H1 (cell line): ENCODE measurements at regions not wholly inside any gene's neighbourhood (a gene's known extent, or its start where the extent isn't known, plus 50 kb on each side); places are given as distances from the start of the nearest gene placed in this dataset.
A peak's percentile ranks its signal among the peaks of the same experiment; 100 is the strongest.

Experiments used
- CTCF ChIA-PET: fragments of 300-600 bp; sonication (Branson Sonifier 250); formaldehyde crosslinking; loops from one replicate; lab custom pipeline; 2021; ENCODE audit not compliant: partially characterized antibody; lab: Charles Lee
- POLR2A ChIA-PET: fragments of 300-600 bp; sonication (Branson Sonifier 250); formaldehyde crosslinking; loops from one replicate; lab custom pipeline; 2021; ENCODE audit warnings: inconsistent platforms; ENCODE audit not compliant: partially characterized antibody; lab: Charles Lee
- DNase-seq, 2 experiments: peaks; one replicate each; pipeline versions ENCODE4 v3.0.0 to v3.0.0-alpha.2; 2010 to 2022; ENCODE audit warnings: low spot score in 2 of 2, low read depth in 1 of 2, mixed read lengths in 1 of 2
- FAIRE-seq: peaks from 2 replicates; lab custom pipeline; 2011; peaks lifted over from hg19 to GRCh38; lab: Jason Lieb, UNC
- H2AFZ ChIP-seq: 2 replicates; pipeline ENCODE4 v1.8.1; 2012; ENCODE audit warnings: low read length, inconsistent platforms
- H2AK5ac ChIP-seq: 2 replicates; pipeline ENCODE4 v1.6.1; 2013; ENCODE audit warnings: low read depth, low read length
- H2BK120ac ChIP-seq: replicated peaks from 2 replicates; pipeline ENCODE3; 2013; ENCODE audit warnings: low read depth, low read length, inconsistent platforms
- H2BK12ac ChIP-seq: 2 replicates; pipeline ENCODE4 v1.6.1; 2013; ENCODE audit warnings: low read depth, low read length
- H2BK15ac ChIP-seq: 2 replicates; pipeline ENCODE4 v1.6.1; 2013; ENCODE audit warnings: low read length
- H2BK20ac ChIP-seq: 2 replicates; pipeline ENCODE4 v1.6.1; 2013; ENCODE audit warnings: low read length
- H2BK5ac ChIP-seq: 2 replicates; pipeline ENCODE4 v1.6.1; 2013; ENCODE audit warnings: low read depth, low read length
- H3K14ac ChIP-seq: 2 replicates; pipeline ENCODE4 v1.6.1; 2013; ENCODE audit warnings: inconsistent platforms; ENCODE audit not compliant: insufficient read length
- H3K18ac ChIP-seq: 2 replicates; pipeline ENCODE4 v1.6.1; 2013; ENCODE audit warnings: low read length; ENCODE audit errors: extremely low read depth
- H3K23ac ChIP-seq: 2 replicates; pipeline ENCODE4 v1.6.1; 2013; ENCODE audit warnings: inconsistent platforms; ENCODE audit not compliant: insufficient read length
- H3K23me2 ChIP-seq: 2 replicates; pipeline ENCODE4 v1.6.1; 2013; ENCODE audit warnings: low read depth, low read length
- H3K27ac ChIP-seq: 2 replicates; pipeline ENCODE4 v1.6.1; 2011; ENCODE audit warnings: low read depth, low read length, inconsistent platforms
- H3K27me3 ChIP-seq, 4 experiments: replicated peaks in 1 of 4; 1 replicate in 1 of 4; 2 replicates in 3 of 4; pipeline versions ENCODE4 v1.6.1 to v1.8.1; 2011 to 2013; ENCODE audit warnings: low read length in 3 of 4, mild to moderate bottlenecking in 3 of 4, inconsistent platforms in 2 of 4, mixed read lengths in 2 of 4, moderate library complexity in 1 of 4; ENCODE audit not compliant: control insufficient read depth in 3 of 4, insufficient read depth in 3 of 4; ENCODE audit errors: extremely low read depth in 1 of 4
- H3K36me3 ChIP-seq, 4 experiments: 2 replicates each; pipeline versions ENCODE4 v1.6.1 to v1.8.1; 2011 to 2013; ENCODE audit warnings: mild to moderate bottlenecking in 4 of 4, low read length in 3 of 4, moderate library complexity in 2 of 4, control low read depth in 1 of 4, inconsistent platforms in 1 of 4; ENCODE audit not compliant: insufficient read depth in 4 of 4, control insufficient read depth in 2 of 4
- H3K4ac ChIP-seq: replicated peaks from 2 replicates; pipeline ENCODE3; 2013; ENCODE audit warnings: low read length, low read depth, mixed read lengths, inconsistent platforms; ENCODE audit not compliant: insufficient read length
- H3K4me1 ChIP-seq, 4 experiments: replicated peaks in 1 of 4; 1 replicate in 1 of 4; 2 replicates in 3 of 4; pipeline versions ENCODE4 v1.6.1 to v1.8.1; 2011 to 2013; ENCODE audit warnings: low read length in 3 of 4, inconsistent platforms in 2 of 4, mixed read lengths in 1 of 4; ENCODE audit not compliant: insufficient read depth in 4 of 4, control insufficient read depth in 3 of 4
- H3K4me2 ChIP-seq, 2 experiments: 2 replicates each; pipeline versions ENCODE4 v1.6.1 to v1.8.1; 2011 to 2013; ENCODE audit warnings: low read depth in 2 of 2, low read length in 2 of 2, control low read depth in 1 of 2, inconsistent platforms in 1 of 2, mild to moderate bottlenecking in 1 of 2; ENCODE audit not compliant: insufficient read depth in 1 of 2
- H3K4me3 ChIP-seq, 4 experiments: fragments of 200-600, 300-600 bp in 1 of 4; sonication (generic), shearing (Covaris generic), sonication (Bioruptor Twin) in 1 of 4; 2 replicates each; pipeline versions ENCODE4 v1.5.1 to v1.8.1; 2011 to 2016; ENCODE audit warnings: low read length in 4 of 4, low read depth in 3 of 4, control low read depth in 2 of 4, inconsistent platforms in 2 of 4, mild to moderate bottlenecking in 2 of 4, mixed read lengths in 1 of 4, moderate library complexity in 1 of 4; ENCODE audit not compliant: insufficient read depth in 2 of 4; ENCODE audit errors: extremely low read depth in 1 of 4
- H3K56ac ChIP-seq: replicated peaks from 2 replicates; pipeline ENCODE3; 2013; ENCODE audit warnings: low read depth, mild to moderate bottlenecking, mixed read lengths, low read length, inconsistent platforms; ENCODE audit not compliant: insufficient read length
- H3K79me1 ChIP-seq: 2 replicates; pipeline ENCODE4 v1.6.1; 2013; ENCODE audit warnings: low read depth, low read length, control low read depth
- H3K79me2 ChIP-seq, 2 experiments: 2 replicates each; pipeline versions ENCODE4 v1.6.1 to v1.8.1; 2012 to 2013; ENCODE audit warnings: low read length in 2 of 2, mild to moderate bottlenecking in 2 of 2, inconsistent platforms in 1 of 2; ENCODE audit not compliant: insufficient read depth in 2 of 2, control insufficient read depth in 1 of 2
- H3K9ac ChIP-seq, 4 experiments: replicated peaks in 1 of 4; 1 replicate in 1 of 4; 2 replicates in 3 of 4; pipeline versions ENCODE4 v1.6.1 to v1.8.1; 2011 to 2013; ENCODE audit warnings: low read depth in 3 of 4, low read length in 3 of 4, control low read depth in 2 of 4, mild to moderate bottlenecking in 2 of 4, moderate library complexity in 2 of 4, inconsistent platforms in 1 of 4; ENCODE audit errors: extremely low read depth in 1 of 4
- H3K9me3 ChIP-seq, 2 experiments: 2 replicates each; pipeline versions ENCODE4 v1.6.1 to v1.8.1; 2012 to 2013; ENCODE audit warnings: mild to moderate bottlenecking in 2 of 2, moderate library complexity in 2 of 2, control low read depth in 1 of 2, inconsistent platforms in 1 of 2, low read depth in 1 of 2, low read length in 1 of 2, mixed read lengths in 1 of 2; ENCODE audit not compliant: insufficient read depth in 2 of 2
- H4K20me1 ChIP-seq, 2 experiments: replicated peaks in 1 of 2; 2 replicates each; pipeline versions ENCODE3 to v1.8.1; 2011 to 2013; ENCODE audit warnings: inconsistent platforms in 2 of 2, low read length in 2 of 2, mild to moderate bottlenecking in 1 of 2; ENCODE audit not compliant: insufficient read depth in 2 of 2, control insufficient read depth in 1 of 2
- H4K5ac ChIP-seq: 2 replicates; pipeline ENCODE4 v1.6.1; 2013; ENCODE audit warnings: low read length, low read depth, mixed read lengths, inconsistent platforms; ENCODE audit not compliant: insufficient read length
- H4K8ac ChIP-seq: 2 replicates; pipeline ENCODE4 v1.8.0; 2013; ENCODE audit warnings: mild to moderate bottlenecking, moderate library complexity, low read length, inconsistent platforms; ENCODE audit not compliant: insufficient read depth; ENCODE audit errors: extremely low read depth
- H4K91ac ChIP-seq: replicated peaks from 2 replicates; pipeline ENCODE3; 2013; ENCODE audit warnings: low read length, mixed read lengths, inconsistent platforms; ENCODE audit not compliant: insufficient read length
- CHD2 ChIP-seq: IDR thresholded peaks from 2 replicates; pipeline ENCODE4 v1.6.1; 2012; ENCODE audit warnings: low read length, improper control_type of control experiment
- CTBP2 ChIP-seq: IDR thresholded peaks from 2 replicates; pipeline ENCODE4 v1.7.0; 2011; ENCODE audit warnings: borderline replicate concordance, mild to moderate bottlenecking, moderate library complexity, mixed read lengths, low read length; ENCODE audit not compliant: insufficient read depth, insufficient read length
- EGR1 ChIP-seq: IDR thresholded peaks from 2 replicates; pipeline ENCODE4 v1.6.1; 2011; ENCODE audit warnings: low read depth, low read length, borderline replicate concordance
- GTF2F1 ChIP-seq: IDR thresholded peaks from 2 replicates; pipeline ENCODE4 v1.6.1; 2012; ENCODE audit warnings: low read depth, low read length, improper control_type of control experiment, borderline replicate concordance
- HDAC6 ChIP-seq: IDR thresholded peaks from one replicate; pipeline ENCODE4 v1.7.1; 2012; ENCODE audit warnings: low read depth, mild to moderate bottlenecking, inconsistent platforms, low read length, moderate library complexity
- JUND ChIP-seq: IDR thresholded peaks from 2 replicates; pipeline ENCODE4 v1.6.1; 2011; ENCODE audit warnings: mild to moderate bottlenecking, improper control_type of control experiment, low read length
- MAFK ChIP-seq: IDR thresholded peaks from 2 replicates; pipeline ENCODE4 v1.6.1; 2012; ENCODE audit warnings: low read depth, mild to moderate bottlenecking, improper control_type of control experiment, low read length
- POLR2AphosphoS5 ChIP-seq: IDR thresholded peaks from 2 replicates; pipeline ENCODE4 v1.6.1; 2011; ENCODE audit warnings: low read depth, low read length
- RBBP5 ChIP-seq: IDR thresholded peaks from 2 replicates; pipeline ENCODE4 v1.7.1; 2012; ENCODE audit warnings: low read depth, mild to moderate bottlenecking, inconsistent platforms, low read length, moderate library complexity, borderline replicate concordance
- SP4 ChIP-seq: IDR thresholded peaks from 2 replicates; pipeline ENCODE4 v1.6.1; 2012; ENCODE audit warnings: low read length, inconsistent platforms
- TAF7 ChIP-seq: optimal IDR thresholded peaks from 2 replicates; pipeline ENCODE3; 2011; ENCODE audit warnings: low read depth, mild to moderate bottlenecking, inconsistent platforms, low read length, moderate library complexity, borderline replicate concordance
- TCF12 ChIP-seq: IDR thresholded peaks from 2 replicates; pipeline ENCODE4 v1.6.1; 2011; ENCODE audit warnings: low read depth, mild to moderate bottlenecking, low read length
- ZNF274 ChIP-seq: IDR thresholded peaks from 2 replicates; pipeline ENCODE4 v1.7.0; 2012; ENCODE audit warnings: low read length, borderline replicate concordance; ENCODE audit errors: extremely low read depth
- WGBS, 2 experiments: shearing (Covaris generic) in 1 of 2; methylation state at CpG; one replicate each; pipeline versions ENCODE4 v1.1.6 to v1.1.7; 2013 to 2015; ENCODE audit warnings: low lambda C conversion rate in 2 of 2, mixed read lengths in 2 of 2, inconsistent platforms in 1 of 2, low coverage in 1 of 2, missing lambda C conversion rate in 1 of 2; ENCODE audit not compliant: insufficient replicate concordance in 2 of 2, insufficient coverage in 1 of 2, insufficient read length in 1 of 2; ENCODE audit errors: extremely low coverage in 1 of 2, missing lambda C conversion rate in 1 of 2; 5-methylcytosine and 5-hydroxymethylcytosine counted together
- TF ChIP-seq, protein P1 (sequence below): IDR thresholded peaks from 2 replicates; pipeline ENCODE4 v1.6.1; 2012; ENCODE audit warnings: inconsistent platforms

DNA sequence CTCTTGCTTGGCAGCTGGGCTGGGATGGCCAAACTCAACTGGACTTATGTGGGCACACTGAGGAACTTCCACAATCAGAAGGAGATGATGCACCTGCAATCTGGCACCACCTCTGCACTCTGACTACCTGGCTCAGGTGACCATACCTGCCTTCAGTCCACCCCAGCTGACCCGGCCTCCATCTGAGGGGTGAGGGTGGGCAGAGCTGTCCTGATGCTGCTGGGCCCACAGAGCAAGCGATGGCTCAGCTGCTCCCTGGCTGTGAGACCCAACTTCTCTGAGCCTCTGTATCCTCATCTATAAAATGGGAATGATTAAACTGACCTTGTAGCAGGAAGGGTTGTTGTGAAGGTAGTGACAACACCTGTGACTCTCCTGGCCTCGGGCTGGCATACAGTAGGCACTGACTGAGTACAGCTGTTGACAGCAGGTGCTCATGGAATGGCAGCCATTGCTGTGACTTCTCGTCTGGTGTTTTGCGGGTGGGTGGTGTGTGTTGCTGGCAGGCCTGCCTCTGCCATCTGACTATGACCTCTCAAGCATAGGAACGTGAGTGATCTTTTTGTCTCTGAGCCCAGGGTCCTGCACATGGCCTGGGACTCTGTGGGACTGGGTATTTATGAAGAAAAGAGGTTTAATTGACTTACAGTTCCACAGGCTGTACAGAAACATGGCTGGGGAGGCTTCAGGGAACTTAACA, 438.5 kb downstream of the PTPRU start:
- ChIA-PET POLR2A (no interaction called here), CTCF (interaction anchor here (1.0 to 1.2 kb wide), 2 partner anchors 12 to 29 kb away, joined by 3 read pairs; no protein-coding TSS in a partner anchor)
- Histone ChIP-seq H2BK12ac (0 out of 2 replicates have a peak overlapping the region, but pooled peaks have one; percentile 27), H4K91ac (no peak overlapping the region), H3K14ac (no peak overlapping the region), H2AFZ (no peak overlapping the region), H3K4me1 (no peaks in the 10 kb centered on the region), H3K18ac (no peak overlapping the region), H3K4me3 (no peak overlapping the region), H3K23ac (no peak overlapping the region), H3K36me3 (no peaks in the 10 kb centered on the region), H4K5ac (no peak overlapping the region), H3K9me3 (peaks cover 0 to under 1% of the 10 kb centered on the region in 2 experiments; a peak in 1 of 4 replicates), H3K27ac (no peak overlapping the region), H3K4ac (no peak overlapping the region), H3K9ac (no peak overlapping the region), H2BK5ac (no peak overlapping the region; the same call in 1 of the 2 replicates), H4K8ac (no peak overlapping the region; the same call in none of the 2 replicates), H2AK5ac (no peak overlapping the region), H2BK120ac (no peak overlapping the region), H2BK20ac (no peak overlapping the region), H2BK15ac (peak overlapping the region; percentile 81; the same call in 1 of the 2 replicates), H4K20me1 (no peaks in the 10 kb centered on the region), H3K27me3 (no peaks in the 10 kb centered on the region), H3K56ac (no peak overlapping the region), H3K23me2 (no peaks in the 10 kb centered on the region), H3K4me2 (no peak overlapping the region), H3K79me1 (no peaks in the 10 kb centered on the region), H3K79me2 (no peaks in the 10 kb centered on the region)
- no peak for FAIRE-seq
- WGBS, 2 experiments, result 95% methylated on average over 6 of the region's 6 CpGs; no CpG with 5 or more reads in 1 of the 2 experiments
- DNase-seq, result peak in 1 of 2 experiments; percentile 29
- TF ChIP-seq RBBP5, result no peak
- TF ChIP-seq SP4, result no peak
- TF ChIP-seq HDAC6, result no peak
- TF ChIP-seq CHD2, result no peak
- no peak for TF ChIP-seq JUND
- TF ChIP-seq TAF7, result no peak
- TF ChIP-seq EGR1, result no peak
- TF ChIP-seq ZNF274, result no peak
- no peak for TF ChIP-seq CTBP2
- no peak for TF ChIP-seq TCF12
- no peak for TF ChIP-seq MAFK
- no peak for TF ChIP-seq POLR2AphosphoS5
- TF ChIP-seq, protein P1, sequence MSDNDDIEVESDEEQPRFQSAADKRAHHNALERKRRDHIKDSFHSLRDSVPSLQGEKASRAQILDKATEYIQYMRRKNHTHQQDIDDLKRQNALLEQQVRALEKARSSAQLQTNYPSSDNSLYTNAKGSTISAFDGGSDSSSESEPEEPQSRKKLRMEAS, result no peak
- TF ChIP-seq GTF2F1, result no peak
